Neural cell (in vitro differentiated cells): ENCODE measurements at regions not wholly inside any gene's neighbourhood (a gene's known extent, or its start where the extent isn't known, plus 50 kb on each side); places are given as distances from the start of the nearest gene placed in this dataset.

Experiments used
- H2AFZ ChIP-seq: fragments of 200-600, 300-800 bp; sonication (generic), shearing (Covaris generic); 2 replicates; pipeline ENCODE4 v1.6.0; 2014; ENCODE audit warnings: low read depth, mild to moderate bottlenecking, antibody characterized with exemption, low read length, moderate library complexity
- H3F3A ChIP-seq: fragments of 200-600 bp; shearing (Covaris generic); 2 replicates; pipeline ENCODE4 v1.6.1; 2016; ENCODE audit warnings: mild to moderate bottlenecking, moderate library complexity, mixed read lengths, antibody characterized with exemption, low read length; ENCODE audit not compliant: insufficient read depth, poor library complexity, severe bottlenecking
- H3K27ac ChIP-seq: fragments of 200-600, 300-800 bp; sonication (generic), shearing (Covaris generic); 2 replicates; pipeline ENCODE4 v1.5.1; 2014; ENCODE audit warnings: mild to moderate bottlenecking, low read length, moderate library complexity
- H3K27me3 ChIP-seq: fragments of 300-800, 200-600 bp; sonication (generic), shearing (Covaris generic); 2 replicates; pipeline ENCODE4 v1.6.0; 2014; ENCODE audit warnings: mild to moderate bottlenecking, low read depth, low read length, moderate library complexity; ENCODE audit not compliant: insufficient read depth
- H3K36me3 ChIP-seq: fragments of 300-800, 200-600 bp; sonication (generic), shearing (Covaris generic); 2 replicates; pipeline ENCODE4 v1.5.1; 2014; ENCODE audit warnings: mild to moderate bottlenecking, antibody characterized with exemption, low read length, moderate library complexity; ENCODE audit not compliant: insufficient read depth
- H3K4me2 ChIP-seq: fragments of 300-800, 200-600 bp; sonication (generic), shearing (Covaris generic); 2 replicates; pipeline ENCODE4 v1.6.0; 2014; ENCODE audit warnings: mild to moderate bottlenecking, low read length
- H3K4me3 ChIP-seq: fragments of 300-800, 200-600 bp; sonication (generic), shearing (Covaris generic); 2 replicates; pipeline ENCODE4 v1.5.1; 2014; ENCODE audit warnings: mild to moderate bottlenecking, low read length, moderate library complexity
- H3K79me2 ChIP-seq: fragments of 200-600 bp; shearing (Covaris generic); replicated peaks from 2 replicates; pipeline ENCODE4 v1.6.0; 2014; ENCODE audit warnings: mild to moderate bottlenecking, low read length, moderate library complexity; ENCODE audit not compliant: insufficient read depth
- H3K9ac ChIP-seq: fragments of 300-800, 200-600 bp; sonication (generic), shearing (Covaris generic); 2 replicates; pipeline ENCODE4 v1.6.1; 2016; ENCODE audit warnings: mild to moderate bottlenecking, low read length, mixed read lengths
- H3K9me2 ChIP-seq: fragments of 200-600 bp; shearing (Covaris generic); 2 replicates; pipeline ENCODE4 v1.6.1; 2016; ENCODE audit warnings: mild to moderate bottlenecking, low read length, mixed read lengths; ENCODE audit not compliant: insufficient read depth
- H3K9me3 ChIP-seq: fragments of 200-600, 300-800 bp; sonication (generic), shearing (Covaris generic); 2 replicates; pipeline ENCODE4 v1.6.1; 2016; ENCODE audit warnings: mild to moderate bottlenecking, mixed run types, low read length, moderate library complexity, mixed read lengths
- H4K20me1 ChIP-seq: fragments of 200-600 bp; shearing (Covaris generic); 2 replicates; pipeline ENCODE4 v1.6.1; 2016; ENCODE audit warnings: mild to moderate bottlenecking, mixed run types; ENCODE audit not compliant: insufficient read depth
- EP300 ChIP-seq: fragments of 450-650 bp; conservative IDR thresholded peaks from 2 replicates; pipeline ENCODE4 v1.6.1; 2014; ENCODE audit warnings: antibody characterized with exemption, mild to moderate bottlenecking, moderate library complexity; ENCODE audit not compliant: poor library complexity, severe bottlenecking
- EZH2 ChIP-seq: fragments of 200-600, 300-800 bp; shearing (Covaris generic), sonication (generic); IDR thresholded peaks from 2 replicates; pipeline ENCODE4 v1.6.1; 2014; ENCODE audit warnings: antibody characterized with exemption, low read length, borderline replicate concordance, mild to moderate bottlenecking; ENCODE audit not compliant: insufficient read depth, poor library complexity, severe bottlenecking
- MXI1 ChIP-seq: fragments of 450-650 bp; conservative IDR thresholded peaks from 2 replicates; pipeline ENCODE4 v1.6.1; 2014; ENCODE audit warnings: antibody characterized with exemption, mild to moderate bottlenecking; ENCODE audit not compliant: poor library complexity, severe bottlenecking
- POLR2AphosphoS5 ChIP-seq: IDR thresholded peaks from 2 replicates; pipeline ENCODE4 v1.6.1; 2012
- RAD21 ChIP-seq: fragments of 450-650 bp; conservative IDR thresholded peaks from 2 replicates; pipeline ENCODE4 v1.6.1; 2014; ENCODE audit warnings: antibody characterized with exemption, mild to moderate bottlenecking, moderate library complexity
- SMC3 ChIP-seq: fragments of 450-650 bp; conservative IDR thresholded peaks from 2 replicates; pipeline ENCODE4 v1.6.1; 2014; ENCODE audit warnings: antibody characterized with exemption, mild to moderate bottlenecking, moderate library complexity; ENCODE audit not compliant: poor library complexity
- TAF1 ChIP-seq: IDR thresholded peaks from 2 replicates; pipeline ENCODE4 v1.6.1; 2012; ENCODE audit warnings: low read depth
- TF ChIP-seq, protein P1 (sequence below): fragments of 450-650 bp; IDR thresholded peaks from 2 replicates; pipeline ENCODE4 v1.5.1; 2014; ENCODE audit warnings: antibody characterized with exemption, mild to moderate bottlenecking, moderate library complexity; ENCODE audit not compliant: poor library complexity, severe bottlenecking
- TF ChIP-seq, protein P2 (sequence below): IDR thresholded peaks from 2 replicates; pipeline ENCODE4 v1.6.1; 2012; ENCODE audit warnings: borderline replicate concordance

GRCh38 chr15:93308026-93308690 is 219.1 kb upstream of the RGMA start:
- Histone ChIP-seq H3K36me3 (no peaks in the 10 kb centered on the region), H4K20me1 (no peaks in the 10 kb centered on the region), H3K4me2 (no peak overlapping the region), H3K9ac (no peak overlapping the region), H3K9me2 (no peaks in the 10 kb centered on the region), H3K79me2 (no peaks in the 10 kb centered on the region), H3K9me3 (no peaks in the 10 kb centered on the region), H2AFZ (no peak overlapping the region), H3K27me3 (no peaks in the 10 kb centered on the region), H3K4me3 (no peak overlapping the region), H3F3A (no peaks in the 10 kb centered on the region), H3K27ac (no peak overlapping the region)
- TF ChIP-seq EP300 (no peak), POLR2AphosphoS5 (no peak), EZH2 (no peak), MXI1 (no peak), SMC3 (no peak), RAD21 (no peak), TAF1 (no peak)
- TF ChIP-seq, protein P1, sequence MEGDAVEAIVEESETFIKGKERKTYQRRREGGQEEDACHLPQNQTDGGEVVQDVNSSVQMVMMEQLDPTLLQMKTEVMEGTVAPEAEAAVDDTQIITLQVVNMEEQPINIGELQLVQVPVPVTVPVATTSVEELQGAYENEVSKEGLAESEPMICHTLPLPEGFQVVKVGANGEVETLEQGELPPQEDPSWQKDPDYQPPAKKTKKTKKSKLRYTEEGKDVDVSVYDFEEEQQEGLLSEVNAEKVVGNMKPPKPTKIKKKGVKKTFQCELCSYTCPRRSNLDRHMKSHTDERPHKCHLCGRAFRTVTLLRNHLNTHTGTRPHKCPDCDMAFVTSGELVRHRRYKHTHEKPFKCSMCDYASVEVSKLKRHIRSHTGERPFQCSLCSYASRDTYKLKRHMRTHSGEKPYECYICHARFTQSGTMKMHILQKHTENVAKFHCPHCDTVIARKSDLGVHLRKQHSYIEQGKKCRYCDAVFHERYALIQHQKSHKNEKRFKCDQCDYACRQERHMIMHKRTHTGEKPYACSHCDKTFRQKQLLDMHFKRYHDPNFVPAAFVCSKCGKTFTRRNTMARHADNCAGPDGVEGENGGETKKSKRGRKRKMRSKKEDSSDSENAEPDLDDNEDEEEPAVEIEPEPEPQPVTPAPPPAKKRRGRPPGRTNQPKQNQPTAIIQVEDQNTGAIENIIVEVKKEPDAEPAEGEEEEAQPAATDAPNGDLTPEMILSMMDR = no peak
- TF ChIP-seq, protein P2, sequence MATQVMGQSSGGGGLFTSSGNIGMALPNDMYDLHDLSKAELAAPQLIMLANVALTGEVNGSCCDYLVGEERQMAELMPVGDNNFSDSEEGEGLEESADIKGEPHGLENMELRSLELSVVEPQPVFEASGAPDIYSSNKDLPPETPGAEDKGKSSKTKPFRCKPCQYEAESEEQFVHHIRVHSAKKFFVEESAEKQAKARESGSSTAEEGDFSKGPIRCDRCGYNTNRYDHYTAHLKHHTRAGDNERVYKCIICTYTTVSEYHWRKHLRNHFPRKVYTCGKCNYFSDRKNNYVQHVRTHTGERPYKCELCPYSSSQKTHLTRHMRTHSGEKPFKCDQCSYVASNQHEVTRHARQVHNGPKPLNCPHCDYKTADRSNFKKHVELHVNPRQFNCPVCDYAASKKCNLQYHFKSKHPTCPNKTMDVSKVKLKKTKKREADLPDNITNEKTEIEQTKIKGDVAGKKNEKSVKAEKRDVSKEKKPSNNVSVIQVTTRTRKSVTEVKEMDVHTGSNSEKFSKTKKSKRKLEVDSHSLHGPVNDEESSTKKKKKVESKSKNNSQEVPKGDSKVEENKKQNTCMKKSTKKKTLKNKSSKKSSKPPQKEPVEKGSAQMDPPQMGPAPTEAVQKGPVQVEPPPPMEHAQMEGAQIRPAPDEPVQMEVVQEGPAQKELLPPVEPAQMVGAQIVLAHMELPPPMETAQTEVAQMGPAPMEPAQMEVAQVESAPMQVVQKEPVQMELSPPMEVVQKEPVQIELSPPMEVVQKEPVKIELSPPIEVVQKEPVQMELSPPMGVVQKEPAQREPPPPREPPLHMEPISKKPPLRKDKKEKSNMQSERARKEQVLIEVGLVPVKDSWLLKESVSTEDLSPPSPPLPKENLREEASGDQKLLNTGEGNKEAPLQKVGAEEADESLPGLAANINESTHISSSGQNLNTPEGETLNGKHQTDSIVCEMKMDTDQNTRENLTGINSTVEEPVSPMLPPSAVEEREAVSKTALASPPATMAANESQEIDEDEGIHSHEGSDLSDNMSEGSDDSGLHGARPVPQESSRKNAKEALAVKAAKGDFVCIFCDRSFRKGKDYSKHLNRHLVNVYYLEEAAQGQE = no peak

- Histone ChIP-seq H3K36me3 (no peaks in the 10 kb centered on the region), H3K9me3 (no peaks in the 10 kb centered on the region), H3K79me2 (no peaks in the 10 kb centered on the region), H3K9me2 (no peaks in the 10 kb centered on the region), H2AFZ (no peak overlapping the region), H3K9ac (no peak overlapping the region), H4K20me1 (no peaks in the 10 kb centered on the region), H3K27ac (no peak overlapping the region), H3K4me2 (no peak overlapping the region), H3K27me3 (no peaks in the 10 kb centered on the region), H3F3A (no peaks in the 10 kb centered on the region), H3K4me3 (no peak overlapping the region)
- TF ChIP-seq MXI1 = no peak
- no peak for TF ChIP-seq POLR2AphosphoS5
- TF ChIP-seq, protein P2 = no peak
These were observed 218.5 kb upstream of the RGMA start for GRCh38 chr15:93307513-93307912.
